ENCODE measurements at regions not wholly inside any gene's neighbourhood (a gene's known extent, or its start where the extent isn't known, plus 50 kb on each side); places are given as distances from the start of the nearest gene placed in this dataset.

DNA sequence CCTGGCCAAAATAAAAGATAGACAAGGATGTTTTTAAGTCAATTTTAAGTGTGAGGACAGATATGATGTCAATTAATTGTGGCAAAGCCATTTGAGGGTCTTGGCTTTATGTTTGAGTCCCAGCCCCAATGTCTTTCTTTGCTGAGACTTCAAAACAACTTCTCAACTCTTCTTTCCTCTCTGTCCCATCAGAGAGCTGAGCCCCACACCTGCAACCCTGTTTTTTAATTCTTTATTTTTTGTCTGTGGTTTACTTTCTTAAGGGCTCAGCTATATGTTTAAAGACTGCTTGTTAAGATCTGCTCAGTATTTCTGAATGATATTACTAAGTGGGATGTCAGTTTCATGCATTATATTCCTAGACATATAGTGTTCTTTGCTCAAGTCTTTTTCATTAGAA, 164.3 kb downstream of the HS3ST1 start:
- TF ChIP-seq EGR1 (IDR thresholded peaks at IDR 0.05; ENCODE audit: low read depth) = no peak
- no peak for TF ChIP-seq FOSL1 (IDR thresholded peaks at IDR 0.05; ENCODE audit: low read depth)
- TF ChIP-seq, protein P1, sequence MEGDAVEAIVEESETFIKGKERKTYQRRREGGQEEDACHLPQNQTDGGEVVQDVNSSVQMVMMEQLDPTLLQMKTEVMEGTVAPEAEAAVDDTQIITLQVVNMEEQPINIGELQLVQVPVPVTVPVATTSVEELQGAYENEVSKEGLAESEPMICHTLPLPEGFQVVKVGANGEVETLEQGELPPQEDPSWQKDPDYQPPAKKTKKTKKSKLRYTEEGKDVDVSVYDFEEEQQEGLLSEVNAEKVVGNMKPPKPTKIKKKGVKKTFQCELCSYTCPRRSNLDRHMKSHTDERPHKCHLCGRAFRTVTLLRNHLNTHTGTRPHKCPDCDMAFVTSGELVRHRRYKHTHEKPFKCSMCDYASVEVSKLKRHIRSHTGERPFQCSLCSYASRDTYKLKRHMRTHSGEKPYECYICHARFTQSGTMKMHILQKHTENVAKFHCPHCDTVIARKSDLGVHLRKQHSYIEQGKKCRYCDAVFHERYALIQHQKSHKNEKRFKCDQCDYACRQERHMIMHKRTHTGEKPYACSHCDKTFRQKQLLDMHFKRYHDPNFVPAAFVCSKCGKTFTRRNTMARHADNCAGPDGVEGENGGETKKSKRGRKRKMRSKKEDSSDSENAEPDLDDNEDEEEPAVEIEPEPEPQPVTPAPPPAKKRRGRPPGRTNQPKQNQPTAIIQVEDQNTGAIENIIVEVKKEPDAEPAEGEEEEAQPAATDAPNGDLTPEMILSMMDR (IDR thresholded peaks at IDR 0.05 in 2 of 3, conservative IDR thresholded peaks at IDR 0.05 in 1 of 3; ENCODE audit: borderline replicate concordance in 1 of 3, insufficient read depth in 1 of 3, low read depth in 2 of 3, low read length in 2 of 3) = no peak
- TF ChIP-seq POLR2A (IDR thresholded peaks at IDR 0.05; ENCODE audit: borderline replicate concordance, extremely low read depth, insufficient read depth, insufficient read length) = no peak
- no peak for TF ChIP-seq SP1 (IDR thresholded peaks at IDR 0.05; ENCODE audit: low read depth)
